ENCODE measurements at regions not wholly inside any gene's neighbourhood (a gene's known extent, or its start where the extent isn't known, plus 50 kb on each side); places are given as distances from the start of the nearest gene placed in this dataset.

- no peak for TF ChIP-seq EZH2 (IDR thresholded peaks at IDR 0.05; ENCODE audit: borderline replicate concordance, insufficient read depth, low read depth, low read length, poor library complexity, severe bottlenecking)
- TF ChIP-seq, protein P1, sequence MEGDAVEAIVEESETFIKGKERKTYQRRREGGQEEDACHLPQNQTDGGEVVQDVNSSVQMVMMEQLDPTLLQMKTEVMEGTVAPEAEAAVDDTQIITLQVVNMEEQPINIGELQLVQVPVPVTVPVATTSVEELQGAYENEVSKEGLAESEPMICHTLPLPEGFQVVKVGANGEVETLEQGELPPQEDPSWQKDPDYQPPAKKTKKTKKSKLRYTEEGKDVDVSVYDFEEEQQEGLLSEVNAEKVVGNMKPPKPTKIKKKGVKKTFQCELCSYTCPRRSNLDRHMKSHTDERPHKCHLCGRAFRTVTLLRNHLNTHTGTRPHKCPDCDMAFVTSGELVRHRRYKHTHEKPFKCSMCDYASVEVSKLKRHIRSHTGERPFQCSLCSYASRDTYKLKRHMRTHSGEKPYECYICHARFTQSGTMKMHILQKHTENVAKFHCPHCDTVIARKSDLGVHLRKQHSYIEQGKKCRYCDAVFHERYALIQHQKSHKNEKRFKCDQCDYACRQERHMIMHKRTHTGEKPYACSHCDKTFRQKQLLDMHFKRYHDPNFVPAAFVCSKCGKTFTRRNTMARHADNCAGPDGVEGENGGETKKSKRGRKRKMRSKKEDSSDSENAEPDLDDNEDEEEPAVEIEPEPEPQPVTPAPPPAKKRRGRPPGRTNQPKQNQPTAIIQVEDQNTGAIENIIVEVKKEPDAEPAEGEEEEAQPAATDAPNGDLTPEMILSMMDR (IDR thresholded peaks at IDR 0.05), result no peak
- Mint-ChIP-seq H3K9me3 (ENCODE audit: insufficient read depth) (no peaks in the 10 kb centered on the region), H3K4me3 (no peak overlapping the region), H3K27ac (no peak overlapping the region), H3K4me1 (no peaks in the 10 kb centered on the region), H3K27me3 (no peaks in the 10 kb centered on the region)
- DNase-seq, result no peak
- Histone ChIP-seq H3K9ac (ENCODE audit: low read length) (no peak overlapping the region), H3K36me3 (replicated peaks in 1 of 2; ENCODE audit: control extremely low read depth in 1 of 2, control insufficient read depth in 1 of 2, extremely low read depth in 1 of 2, insufficient read depth in 2 of 2, low read length in 1 of 2) (no peaks in the 10 kb centered on the region), H3K79me2 (ENCODE audit: control insufficient read depth, insufficient read depth, low read length) (no peaks in the 10 kb centered on the region), H3K27ac (ENCODE audit: low read length in 2 of 2) (no peak overlapping the region), H3K4me1 (ENCODE audit: control insufficient read depth in 2 of 2, insufficient read depth in 2 of 2, low read length in 2 of 2) (no peaks in the 10 kb centered on the region), H2AFZ (ENCODE audit: insufficient read depth, low read depth, low read length, poor library complexity, severe bottlenecking) (no peak overlapping the region), H3K4me2 (replicated peaks; ENCODE audit: low read depth, low read length, poor library complexity, severe bottlenecking) (no peak overlapping the region), H3K4me3 (ENCODE audit: control extremely low read depth in 1 of 5, extremely low read depth in 1 of 5, insufficient read depth in 1 of 5, low read depth in 2 of 5, low read length in 4 of 5) (no peak overlapping the region), H3K9me3 (ENCODE audit: control extremely low read depth in 1 of 3, control insufficient read depth in 2 of 3, insufficient read depth in 1 of 3, low read length in 2 of 3) (no peaks in the 10 kb centered on the region), H4K20me1 (ENCODE audit: control insufficient read depth, insufficient read depth, low read length, poor library complexity, severe bottlenecking) (no peaks in the 10 kb centered on the region), H3K27me3 (replicated peaks in 1 of 4; ENCODE audit: control extremely low read depth in 1 of 4, control insufficient read depth in 3 of 4, insufficient read depth in 4 of 4, low read length in 3 of 4) (no peaks in the 10 kb centered on the region)
- ChIA-PET POLR2A (no interaction called here), CTCF (no interaction called here)
- no peak for ATAC-seq (ENCODE audit: low read depth)
- intact Hi-C loops (cut with micrococcal nuclease), result no loop called here
- no CpG with 5 or more reads among the region's 3 CpGs for WGBS (ENCODE audit: insufficient coverage)
Observed at GRCh38 chr7:13078105-13078504, 390.7 kb downstream of the ARL4A start.

DNA sequence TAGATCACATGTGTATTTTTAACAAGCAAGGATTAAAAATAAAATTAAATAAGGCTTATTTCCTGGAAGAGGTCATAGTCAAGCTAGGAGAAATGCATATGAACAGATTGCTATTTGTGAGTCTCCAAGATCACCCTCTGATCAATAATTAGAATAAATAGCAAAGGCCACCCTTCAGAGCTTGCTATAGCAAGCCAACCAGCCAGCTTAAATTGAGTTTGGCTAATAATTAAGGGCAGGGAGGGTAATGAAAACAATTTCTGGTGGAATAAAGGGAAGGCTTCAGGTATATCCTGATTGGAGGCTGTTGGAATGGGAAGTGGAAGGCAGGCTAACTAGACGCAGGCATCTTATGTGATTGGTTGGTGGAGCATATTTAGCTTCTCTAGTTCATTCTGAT is 403.5 kb downstream of the ARL4A start:
- no peak overlapping the region for H3K27ac Mint-ChIP-seq
- peaks cover 0 to 11% of the 10 kb centered on the region in 2 donors for H3K4me1 ChIP-seq (ENCODE audit: control insufficient read depth in 2 of 2, insufficient read depth in 2 of 2, low read length in 2 of 2)
- no peaks in the 10 kb centered on the region for H4K20me1 ChIP-seq (ENCODE audit: control insufficient read depth, insufficient read depth, low read length, poor library complexity, severe bottlenecking)
- peaks cover 11% of the 10 kb centered on the region for H3K27me3 Mint-ChIP-seq
- no peak overlapping the region for H2AFZ ChIP-seq (ENCODE audit: insufficient read depth, low read depth, low read length, poor library complexity, severe bottlenecking)
- H3K27me3 ChIP-seq (replicated peaks in 1 of 4; ENCODE audit: control extremely low read depth in 1 of 4, control insufficient read depth in 3 of 4, insufficient read depth in 4 of 4, low read length in 3 of 4), result no peaks in the 10 kb centered on the region
- no peak overlapping the region for H3K4me3 Mint-ChIP-seq
- H3K9me3 ChIP-seq (ENCODE audit: control extremely low read depth in 1 of 3, control insufficient read depth in 2 of 3, insufficient read depth in 1 of 3, low read length in 2 of 3), result no peaks in the 10 kb centered on the region
- H3K4me3 ChIP-seq (ENCODE audit: control extremely low read depth in 1 of 5, extremely low read depth in 1 of 5, insufficient read depth in 1 of 5, low read depth in 2 of 5, low read length in 4 of 5), result no peak overlapping the region
- H3K27ac ChIP-seq (ENCODE audit: low read length in 2 of 2), result no peak overlapping the region
- ATAC-seq (ENCODE audit: low read depth) (no peak), DNase-seq (no peak)
- H3K4me1 Mint-ChIP-seq, result peaks cover 26% of the 10 kb centered on the region
- H3K4me2 ChIP-seq (replicated peaks; ENCODE audit: low read depth, low read length, poor library complexity, severe bottlenecking), result no peak overlapping the region
- no peaks in the 10 kb centered on the region for H3K9me3 Mint-ChIP-seq (ENCODE audit: insufficient read depth)
- WGBS (ENCODE audit: insufficient coverage), result 100% methylated on average over 1 of the region's 1 CpG
- TF ChIP-seq EZH2 (IDR thresholded peaks at IDR 0.05; ENCODE audit: borderline replicate concordance, insufficient read depth, low read depth, low read length, poor library complexity, severe bottlenecking), result no peak
- TF ChIP-seq, protein P1 (IDR thresholded peaks at IDR 0.05), result no peak
- ChIA-PET POLR2A (no interaction called here), CTCF (no interaction called here)
- H3K9ac ChIP-seq (ENCODE audit: low read length), result no peak overlapping the region
- no peaks in the 10 kb centered on the region for H3K36me3 ChIP-seq (replicated peaks in 1 of 2; ENCODE audit: control extremely low read depth in 1 of 2, control insufficient read depth in 1 of 2, extremely low read depth in 1 of 2, insufficient read depth in 2 of 2, low read length in 1 of 2)
- no peaks in the 10 kb centered on the region for H3K79me2 ChIP-seq (ENCODE audit: control insufficient read depth, insufficient read depth, low read length)
- intact Hi-C loops (cut with micrococcal nuclease), result loop anchor here (5.0 kb wide), 1 partner anchor 34 kb away; no protein-coding TSS in a partner anchor
